OCI-LY7 (cell line): ENCODE measurements at regions not wholly inside any gene's neighbourhood (a gene's known extent, or its start where the extent isn't known, plus 50 kb on each side); places are given as distances from the start of the nearest gene placed in this dataset.

ENCODE experiments used
- BruUV-seq: library from RNA; stranded (reverse); fragments of 400-500 nt; replicated peaks from 2 replicates; lab custom pipeline; 2021; lab: Mats Ljungman, UMichigan
- CTCF ChIA-PET: fragments of 300-600 bp; sonication (Branson Sonifier 250); formaldehyde crosslinking; loops from one replicate; lab custom pipeline; 2022; ENCODE audit warnings: antibody characterized with exemption; ENCODE audit not compliant: unreplicated experiment; lab: Charles Lee
- POLR2A ChIA-PET: fragments of 300-600 bp; sonication (Branson Sonifier 250); formaldehyde crosslinking; loops from one replicate; lab custom pipeline; 2022; ENCODE audit warnings: antibody characterized with exemption; lab: Charles Lee
- DNase-seq: peaks from one replicate; pipeline ENCODE4 v3.0.0-alpha.2; 2015; ENCODE audit warnings: low spot score
- H2AFZ ChIP-seq: fragments of 200-600 bp; sonication (generic), shearing (Covaris generic); 2 replicates; pipeline ENCODE4 v1.6.1; 2014; ENCODE audit warnings: mild to moderate bottlenecking, antibody characterized with exemption, low read length, moderate library complexity
- H3K27ac ChIP-seq: fragments of 200-600 bp; sonication (generic); 2 replicates; pipeline ENCODE4 v1.5.1; 2014; ENCODE audit warnings: mixed run types, low read depth, mild to moderate bottlenecking, moderate library complexity, low read length, inconsistent platforms; ENCODE audit not compliant: poor library complexity, severe bottlenecking
- H3K36me3 ChIP-seq: fragments of 200-600 bp; sonication (generic); 2 replicates; pipeline ENCODE4 v1.6.1; 2014; ENCODE audit warnings: mild to moderate bottlenecking, antibody characterized with exemption, low read length, moderate library complexity, mixed read lengths; ENCODE audit not compliant: insufficient read depth
- H3K4me1 ChIP-seq: fragments of 200-600 bp; sonication (generic); 2 replicates; pipeline ENCODE4 v1.5.1; 2014; ENCODE audit warnings: mild to moderate bottlenecking, low read length; ENCODE audit not compliant: insufficient read depth, poor library complexity, severe bottlenecking
- H3K4me2 ChIP-seq: fragments of 200-600 bp; sonication (generic); 2 replicates; pipeline ENCODE4 v1.6.1; 2014; ENCODE audit warnings: mild to moderate bottlenecking, low read length
- H3K4me3 ChIP-seq: fragments of 200-600 bp; sonication (generic); 2 replicates; pipeline ENCODE4 v1.5.1; 2014; ENCODE audit warnings: mild to moderate bottlenecking, low read depth, low read length; ENCODE audit not compliant: poor library complexity, severe bottlenecking
- H3K79me2 ChIP-seq: fragments of 200-600 bp; sonication (generic); 2 replicates; pipeline ENCODE4 v1.6.1; 2016; ENCODE audit warnings: low read depth, mild to moderate bottlenecking, low read length, moderate library complexity, mixed read lengths; ENCODE audit not compliant: insufficient read depth
- H3K9me2 ChIP-seq: fragments of 200-600 bp; sonication (generic); 2 replicates; pipeline ENCODE4 v1.6.1; 2016; ENCODE audit warnings: mild to moderate bottlenecking, low read length, mixed read lengths; ENCODE audit not compliant: insufficient read depth
- H3K9me3 ChIP-seq: fragments of 200-600 bp; sonication (generic); 2 replicates; pipeline ENCODE4 v1.6.1; 2014; ENCODE audit warnings: mild to moderate bottlenecking, mixed run types, low read length, mixed read lengths
- H4K20me1 ChIP-seq: fragments of 200-600 bp; sonication (generic); 2 replicates; pipeline ENCODE4 v1.6.1; 2014; ENCODE audit warnings: mild to moderate bottlenecking, antibody characterized with exemption, low read length, moderate library complexity, mixed read lengths; ENCODE audit not compliant: insufficient read depth
- CTCF ChIP-seq: fragments of 200-600 bp; sonication (generic); conservative IDR thresholded peaks from 2 replicates; pipeline ENCODE4 v1.5.1; 2014; ENCODE audit warnings: mild to moderate bottlenecking, antibody characterized with exemption, low read length, moderate library complexity, mixed read lengths
- EZH2phosphoT487 ChIP-seq: fragments of 200-600 bp; sonication (generic); IDR thresholded peaks from 2 replicates; pipeline ENCODE4 v1.6.1; 2018; ENCODE audit warnings: low read depth, borderline replicate concordance, mild to moderate bottlenecking, mixed run types, antibody characterized with exemption, low read length, moderate library complexity, mixed read lengths
- intact Hi-C: fragments of 100-400 bp; cut with micrococcal nuclease; formaldehyde crosslinking; loops from one replicate; pipeline ENCODE4 v1.10.0; 2022; ENCODE audit not compliant: unreplicated experiment

DNA sequence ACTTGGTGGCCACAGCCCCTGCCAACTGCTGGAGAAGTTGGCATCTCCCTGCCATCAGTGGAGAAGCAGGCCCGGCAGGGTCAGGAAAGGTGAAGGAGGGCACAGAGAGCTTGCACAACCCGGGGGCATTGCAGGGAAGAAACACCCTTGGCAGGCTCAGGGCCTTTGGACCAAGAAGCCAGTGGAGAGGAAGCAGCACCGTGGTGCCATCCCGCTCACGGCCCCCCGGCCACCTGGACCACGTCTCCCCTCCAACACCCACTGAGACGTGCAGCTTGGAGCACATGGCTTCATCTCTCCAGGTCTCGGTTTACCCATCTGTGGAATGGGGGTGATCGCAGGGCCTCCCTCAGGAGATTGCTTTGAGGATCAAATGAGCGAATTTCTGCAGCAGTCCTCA, 158.1 kb downstream of the RBFOX3 start:
- no peaks in the 10 kb centered on the region for H3K4me1 ChIP-seq
- H3K4me3 ChIP-seq = no peak overlapping the region
- no peak for DNase-seq
- H3K27ac ChIP-seq = no peak overlapping the region
- H3K36me3 ChIP-seq = no peaks in the 10 kb centered on the region
- no TSS peak for BruUV-seq
- H4K20me1 ChIP-seq = no peaks in the 10 kb centered on the region
- ChIA-PET CTCF (interaction anchor here (0.6 kb wide), 1 partner anchor 1138 kb away, joined by 8 read pairs; no protein-coding TSS in a partner anchor), POLR2A (no interaction called here)
- no peaks in the 10 kb centered on the region for H3K9me2 ChIP-seq
- H3K4me2 ChIP-seq = no peak overlapping the region
- H3K9me3 ChIP-seq = no peaks in the 10 kb centered on the region
- intact Hi-C loops = no loop called here
- no peak overlapping the region for H2AFZ ChIP-seq
- TF ChIP-seq EZH2phosphoT487 = no peak
- no peak for TF ChIP-seq CTCF
- H3K79me2 ChIP-seq = no peaks in the 10 kb centered on the region

DNA sequence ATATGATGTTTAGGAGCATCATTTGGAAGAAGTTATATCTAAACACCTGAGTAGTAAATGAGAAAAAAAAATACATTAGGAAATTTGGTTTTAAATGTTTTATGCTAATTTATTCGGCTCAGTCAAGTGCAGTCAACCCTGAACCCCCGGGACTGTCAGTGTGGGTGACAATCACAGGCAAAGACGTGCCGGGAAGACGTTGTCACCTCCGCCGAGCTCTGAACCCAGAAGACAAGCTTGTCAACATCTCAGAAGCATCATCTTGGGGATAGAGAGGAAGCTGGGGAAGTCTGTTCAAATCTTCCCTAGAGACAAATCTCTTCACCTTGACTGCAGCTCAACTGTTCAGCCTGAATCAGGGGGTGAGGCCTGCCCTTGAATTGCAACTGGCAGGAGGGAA, 159.7 kb downstream of the RBFOX3 start:
- H3K4me3 ChIP-seq = no peak overlapping the region
- ChIA-PET POLR2A (no interaction called here), CTCF (no interaction called here)
- H4K20me1 ChIP-seq = no peaks in the 10 kb centered on the region
- no peaks in the 10 kb centered on the region for H3K79me2 ChIP-seq
- no peaks in the 10 kb centered on the region for H3K9me2 ChIP-seq
- no peak overlapping the region for H3K4me2 ChIP-seq
- BruUV-seq = no TSS peak
- no peaks in the 10 kb centered on the region for H3K36me3 ChIP-seq
- TF ChIP-seq CTCF = no peak
- H2AFZ ChIP-seq = no peak overlapping the region
- H3K27ac ChIP-seq = no peak overlapping the region
- no peak for DNase-seq
- no peaks in the 10 kb centered on the region for H3K4me1 ChIP-seq
- intact Hi-C loops = no loop called here
- H3K9me3 ChIP-seq = no peaks in the 10 kb centered on the region

GRCh38 chr17:79446399-79447009, 164.3 kb downstream of the RBFOX3 start:
- ChIA-PET CTCF (no interaction called here), POLR2A (no interaction called here)
- no peaks in the 10 kb centered on the region for H3K79me2 ChIP-seq
- no peak overlapping the region for H3K27ac ChIP-seq
- intact Hi-C loops = no loop called here
- H2AFZ ChIP-seq = no peak overlapping the region
- TF ChIP-seq CTCF = no peak
- no peak for TF ChIP-seq EZH2phosphoT487
- no peaks in the 10 kb centered on the region for H3K9me2 ChIP-seq
- H3K4me1 ChIP-seq = no peaks in the 10 kb centered on the region
- no TSS peak for BruUV-seq
- no peak overlapping the region for H3K4me2 ChIP-seq
- H3K4me3 ChIP-seq = no peak overlapping the region
- no peaks in the 10 kb centered on the region for H4K20me1 ChIP-seq
- DNase-seq = no peak
- no peaks in the 10 kb centered on the region for H3K36me3 ChIP-seq
- no peaks in the 10 kb centered on the region for H3K9me3 ChIP-seq
